Activated naive CD4-positive, alpha-beta T cell treated with anti-CD3 and anti-CD28 coated beads for 36 hours (primary cell): ENCODE measurements at regions not wholly inside any gene's neighbourhood (a gene's known extent, or its start where the extent isn't known, plus 50 kb on each side); places are given as distances from the start of the nearest gene placed in this dataset.

Source experiments
- CTCF ChIA-PET: fragments of 350-600 bp; sonication (Branson Sonifier 250); formaldehyde crosslinking; loops from one replicate; lab custom pipeline; 2021; ENCODE audit warnings: antibody characterized with exemption; lab: Charles Lee
- DNase-seq: peaks from one replicate; pipeline ENCODE4 v3.0.0-alpha.2; 2020
- H3K27ac Mint-ChIP-seq: one replicate; pipeline ENCODE4 v1.8.0; 2021; ENCODE audit warnings: mild to moderate bottlenecking, mixed read lengths
- H3K27me3 Mint-ChIP-seq: one replicate; pipeline ENCODE4 v1.8.0; 2021; ENCODE audit warnings: low read depth, mixed read lengths
- H3K36me3 Mint-ChIP-seq: one replicate; pipeline ENCODE4 v1.8.0; 2021; ENCODE audit warnings: low read depth, mixed read lengths
- H3K4me1 Mint-ChIP-seq: one replicate; pipeline ENCODE4 v1.8.0; 2021; ENCODE audit warnings: low read depth, mixed read lengths
- H3K4me3 Mint-ChIP-seq: one replicate; pipeline ENCODE4 v1.8.0; 2021; ENCODE audit warnings: mild to moderate bottlenecking, moderate library complexity, mixed read lengths
- H3K9me3 Mint-ChIP-seq: one replicate; pipeline ENCODE4 v1.8.0; 2021; ENCODE audit warnings: mixed read lengths
- intact Hi-C: fragments of 100-400 bp; cut with micrococcal nuclease; formaldehyde crosslinking; loops from one replicate; pipeline ENCODE4 v1.15.1; 2023

DNA sequence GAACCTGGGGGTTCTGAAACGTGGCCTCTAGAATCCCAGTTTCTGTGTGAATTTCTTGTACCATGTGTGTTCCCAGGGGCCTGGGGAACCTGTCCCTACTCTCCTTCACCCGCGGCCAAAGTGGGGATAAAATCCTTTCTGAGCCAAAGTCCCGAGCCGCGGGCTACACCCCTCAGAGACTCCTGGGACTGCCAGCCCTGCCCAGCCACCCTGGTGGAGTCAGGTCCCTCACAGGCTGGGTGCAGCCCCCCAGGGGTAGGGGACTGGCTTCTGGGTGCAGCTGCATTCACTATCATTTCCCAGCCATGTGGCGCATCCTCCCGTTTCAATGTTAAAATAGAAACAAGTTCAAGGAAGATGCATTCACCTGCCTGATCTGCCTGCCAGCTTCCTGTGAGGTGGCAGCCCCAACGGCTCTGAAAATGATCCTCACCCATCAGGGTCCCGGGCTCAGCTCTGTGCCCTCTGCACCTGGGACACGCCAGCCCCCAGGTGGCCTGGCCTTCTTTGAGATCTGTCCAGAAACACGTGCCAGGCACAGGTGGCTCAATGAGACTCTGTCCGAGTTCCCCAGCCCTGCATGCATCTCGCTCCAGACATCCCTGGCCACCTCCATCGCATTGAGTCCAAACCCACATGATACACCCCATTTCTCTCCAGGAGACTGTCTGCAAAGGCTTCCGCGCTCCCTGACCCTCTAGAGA is 338.8 kb downstream of the CTTN start:
- no peaks in the 10 kb centered on the region for H3K9me3 Mint-ChIP-seq
- no peaks in the 10 kb centered on the region for H3K4me1 Mint-ChIP-seq
- no peak overlapping the region for H3K4me3 Mint-ChIP-seq
- H3K27me3 Mint-ChIP-seq = peaks cover 9% of the 10 kb centered on the region
- DNase-seq = no peak
- no peak overlapping the region for H3K27ac Mint-ChIP-seq
- no peaks in the 10 kb centered on the region for H3K36me3 Mint-ChIP-seq
- CTCF ChIA-PET = no interaction called here
- intact Hi-C loops = no loop called here

DNA sequence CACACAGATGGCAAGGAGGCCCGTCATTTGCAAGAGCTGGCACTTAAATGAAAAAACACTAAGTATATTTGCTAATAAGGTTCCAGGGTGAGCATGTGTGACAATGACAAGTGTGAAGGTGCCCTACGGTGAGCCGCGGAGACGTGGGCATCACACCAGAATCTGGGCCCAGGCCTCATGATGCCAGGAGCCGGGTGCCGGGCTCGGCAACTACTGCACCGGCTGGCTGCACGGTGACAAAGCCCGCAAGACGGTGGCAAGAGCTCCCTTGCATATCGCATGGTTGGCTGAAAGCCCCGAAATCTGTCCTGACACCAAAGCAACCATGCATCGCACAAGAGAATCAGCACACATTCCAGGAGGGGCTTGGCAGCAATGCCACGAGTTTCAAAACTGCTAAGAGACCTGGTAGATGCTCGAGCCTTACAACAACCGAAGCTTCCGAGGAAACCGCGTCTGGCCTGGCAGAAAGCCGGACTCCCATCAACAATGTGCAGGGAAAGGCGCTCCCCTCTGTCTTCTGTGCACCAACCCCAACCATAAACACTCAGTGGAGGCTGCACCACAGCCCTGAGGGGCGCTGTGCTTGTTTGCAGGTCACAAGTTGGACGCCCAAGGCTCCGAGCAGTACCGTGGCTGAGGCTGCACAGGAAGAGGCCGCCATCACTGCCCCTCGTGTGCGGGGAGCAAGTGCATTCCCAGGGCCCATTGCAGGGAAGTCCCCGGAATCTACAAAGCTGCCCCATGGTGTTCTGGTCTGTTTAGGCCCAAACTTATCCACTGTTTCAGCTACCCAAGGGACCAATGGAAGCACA is 339.7 kb downstream of the CTTN start:
- intact Hi-C loops = no loop called here
- Mint-ChIP-seq H3K4me1 (no peaks in the 10 kb centered on the region), H3K36me3 (no peaks in the 10 kb centered on the region), H3K27me3 (peaks cover 9% of the 10 kb centered on the region), H3K4me3 (no peak overlapping the region), H3K9me3 (no peaks in the 10 kb centered on the region), H3K27ac (no peak overlapping the region)
- no peak for DNase-seq
- CTCF ChIA-PET = no interaction called here

DNA sequence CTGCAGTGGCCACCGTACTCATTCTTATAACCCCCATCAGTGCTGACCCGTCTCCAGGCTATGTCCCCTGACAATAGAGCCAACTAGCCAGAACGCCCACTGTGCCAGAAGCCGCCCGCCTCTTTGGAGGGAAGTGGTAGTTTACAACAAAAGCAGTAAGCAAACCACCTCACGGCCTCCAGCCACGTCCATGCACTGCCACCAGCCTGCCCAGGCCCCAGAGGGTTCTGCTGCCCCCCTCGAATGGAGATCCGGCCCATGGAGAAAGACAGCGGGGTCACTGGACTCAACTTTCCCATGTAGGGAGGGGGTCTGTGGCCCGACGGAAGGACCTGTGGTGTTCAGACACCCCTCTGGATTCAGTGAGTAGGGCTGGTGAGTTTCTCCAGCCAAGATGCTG is 340.3 kb downstream of the CTTN start:
- Mint-ChIP-seq H3K4me1 (no peaks in the 10 kb centered on the region), H3K27me3 (peaks cover 8% of the 10 kb centered on the region), H3K27ac (no peak overlapping the region), H3K36me3 (no peaks in the 10 kb centered on the region), H3K4me3 (no peak overlapping the region), H3K9me3 (no peaks in the 10 kb centered on the region)
- CTCF ChIA-PET = no interaction called here
- intact Hi-C loops = no loop called here
- no peak for DNase-seq

DNA sequence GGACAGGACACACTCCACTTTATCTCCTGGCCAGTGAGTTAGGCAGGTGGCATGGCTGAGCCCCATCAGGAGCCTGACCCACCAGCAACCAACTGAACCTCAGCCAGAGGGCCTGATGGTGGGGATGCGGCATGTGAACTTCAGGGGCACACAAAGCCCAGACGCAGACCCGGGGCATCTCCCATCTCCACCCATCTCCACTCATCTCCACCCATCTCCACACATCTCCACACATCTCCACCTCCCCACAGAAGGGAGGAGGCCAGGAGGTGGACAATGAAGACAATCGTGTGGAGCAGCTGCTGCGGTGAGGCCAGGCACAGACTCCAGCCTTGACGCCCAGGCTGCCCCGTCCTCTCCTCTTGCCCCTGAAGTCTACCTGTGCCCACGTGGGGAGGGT is 340.8 kb downstream of the CTTN start:
- CTCF ChIA-PET = no interaction called here
- Mint-ChIP-seq H3K27me3 (peaks cover 8% of the 10 kb centered on the region), H3K4me3 (no peak overlapping the region), H3K27ac (no peak overlapping the region), H3K9me3 (no peaks in the 10 kb centered on the region), H3K36me3 (no peaks in the 10 kb centered on the region), H3K4me1 (no peaks in the 10 kb centered on the region)
- no peak for DNase-seq
- intact Hi-C loops = no loop called here

DNA sequence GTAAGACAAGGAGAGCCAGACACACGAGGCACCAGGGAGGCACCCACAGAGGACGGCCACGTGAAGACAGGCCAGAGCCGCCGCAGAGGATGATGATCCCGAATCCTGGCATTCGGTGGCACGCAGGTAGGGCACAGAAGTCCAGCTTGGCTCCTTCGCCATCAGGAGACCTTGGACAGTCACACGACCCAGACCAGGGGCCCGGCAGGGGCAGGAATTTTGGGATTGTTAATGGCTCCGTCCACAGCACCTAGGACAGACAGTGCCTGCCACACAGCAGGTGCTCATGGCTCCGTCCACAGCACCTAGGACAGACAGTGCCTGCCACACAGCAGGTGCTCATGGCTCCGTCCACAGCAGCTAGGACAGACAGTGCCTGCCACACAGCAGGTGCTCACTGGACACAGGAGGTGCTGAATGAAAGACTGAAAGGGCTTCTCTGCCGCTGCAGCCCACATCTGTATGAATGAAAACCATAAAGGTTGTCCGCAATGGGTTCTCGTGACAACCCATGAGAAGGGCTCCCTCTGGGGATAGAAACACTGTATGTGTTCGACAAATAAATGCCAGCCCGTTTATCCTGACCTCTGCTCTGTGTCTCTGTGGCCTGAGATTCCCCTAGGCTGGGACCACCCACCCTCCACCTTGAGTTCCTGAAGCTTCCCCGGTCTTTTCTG is 341.6 kb downstream of the CTTN start:
- Mint-ChIP-seq H3K36me3 (no peaks in the 10 kb centered on the region), H3K9me3 (no peaks in the 10 kb centered on the region)

DNA sequence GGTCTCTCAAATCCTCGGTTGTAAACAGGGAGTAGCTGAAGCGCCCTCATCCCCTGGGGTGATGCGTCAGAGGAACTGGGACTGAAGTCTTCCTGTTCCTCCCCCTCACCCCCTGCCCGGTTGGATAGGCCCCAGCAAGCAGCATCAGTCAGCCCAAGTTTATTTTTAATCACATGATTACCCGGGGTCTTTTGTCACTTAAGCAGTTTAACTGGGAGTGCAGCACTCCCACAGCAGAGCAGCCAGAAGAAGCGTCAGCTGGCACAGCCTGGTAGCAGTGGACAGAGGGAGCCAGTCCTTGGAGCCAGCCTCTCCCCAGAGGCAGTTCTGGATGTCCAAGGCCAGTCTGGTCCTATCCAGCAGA is 342.1 kb downstream of the CTTN start:
- Mint-ChIP-seq H3K36me3 (no peaks in the 10 kb centered on the region), H3K4me1 (no peaks in the 10 kb centered on the region), H3K27ac (no peak overlapping the region), H3K27me3 (peaks cover 8% of the 10 kb centered on the region), H3K4me3 (no peak overlapping the region), H3K9me3 (no peaks in the 10 kb centered on the region)
- intact Hi-C loops = no loop called here
- CTCF ChIA-PET = no interaction called here
- no peak for DNase-seq

More for the DNA sequence above, 341.6 kb downstream of the CTTN start:
- intact Hi-C loops = no loop called here
- no peak for DNase-seq
- H3K4me1 Mint-ChIP-seq = no peaks in the 10 kb centered on the region
- no peak overlapping the region for H3K27ac Mint-ChIP-seq
- peaks cover 8% of the 10 kb centered on the region for H3K27me3 Mint-ChIP-seq
- no peak overlapping the region for H3K4me3 Mint-ChIP-seq
- CTCF ChIA-PET = no interaction called here

DNA sequence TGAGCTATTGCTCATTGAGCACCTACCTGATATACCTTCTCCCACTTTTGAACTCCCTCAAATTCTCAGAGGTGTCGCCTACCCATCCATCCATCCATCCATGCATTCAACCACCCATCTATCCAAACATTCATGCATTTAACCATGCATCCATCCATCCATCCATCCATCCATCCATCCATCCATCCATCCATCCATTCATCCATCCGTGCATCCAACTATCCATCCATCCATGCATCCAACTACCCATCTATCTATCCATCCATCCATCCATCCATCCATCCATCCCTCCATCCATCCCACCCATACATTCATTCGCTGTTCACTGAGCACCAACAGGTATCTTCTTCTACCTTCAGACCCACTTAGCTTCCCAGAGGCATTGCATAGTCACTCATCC is 342.8 kb downstream of the CTTN start:
- H3K4me3 Mint-ChIP-seq = no peak overlapping the region
- H3K36me3 Mint-ChIP-seq = no peaks in the 10 kb centered on the region
- intact Hi-C loops = no loop called here
- H3K27ac Mint-ChIP-seq = no peak overlapping the region
- CTCF ChIA-PET = no interaction called here
- H3K9me3 Mint-ChIP-seq = no peaks in the 10 kb centered on the region
- H3K27me3 Mint-ChIP-seq = peaks cover 5% of the 10 kb centered on the region
- H3K4me1 Mint-ChIP-seq = no peaks in the 10 kb centered on the region
- DNase-seq = no peak

DNA sequence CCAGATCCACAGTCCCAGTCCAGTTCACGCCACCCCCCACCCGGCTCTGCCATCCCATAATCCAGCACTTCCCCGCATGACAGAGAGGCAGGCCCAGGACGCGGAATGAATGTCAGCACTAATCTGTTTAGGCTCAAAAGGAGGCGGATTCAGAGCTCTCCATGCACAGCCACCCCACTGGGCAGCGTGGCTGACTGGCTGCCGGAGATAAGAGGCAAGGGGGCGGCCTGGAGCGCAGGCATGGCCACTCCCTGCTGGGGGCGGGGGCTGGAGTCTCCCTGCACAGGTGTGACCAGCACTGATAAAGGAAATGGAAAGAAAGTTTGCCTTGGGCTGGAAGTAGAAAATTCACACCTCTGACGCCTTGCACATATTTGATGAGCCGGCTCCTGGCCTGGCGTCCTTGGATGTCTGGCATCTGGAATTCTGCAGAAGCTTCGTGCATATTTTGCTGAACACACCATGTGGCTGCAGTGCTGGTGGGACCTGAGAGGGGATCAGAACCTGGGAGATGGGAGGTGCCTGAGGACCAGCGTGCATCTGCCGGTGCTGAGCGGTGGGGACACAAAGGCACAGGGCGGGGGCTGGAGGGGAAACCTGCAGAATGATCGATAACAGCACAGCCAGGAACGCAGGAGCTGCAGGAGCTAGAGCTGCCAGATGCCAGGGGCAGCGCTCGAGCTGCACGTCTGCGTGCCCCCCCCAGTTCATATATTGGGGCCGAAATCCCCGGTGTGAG is 344.4 kb downstream of the CTTN start:
- Mint-ChIP-seq H3K27ac (no peak overlapping the region), H3K4me1 (no peaks in the 10 kb centered on the region), H3K4me3 (no peak overlapping the region), H3K9me3 (no peaks in the 10 kb centered on the region), H3K27me3 (peaks cover 6% of the 10 kb centered on the region), H3K36me3 (no peaks in the 10 kb centered on the region)
- DNase-seq = no peak
- CTCF ChIA-PET = no interaction called here
- intact Hi-C loops = no loop called here

DNA sequence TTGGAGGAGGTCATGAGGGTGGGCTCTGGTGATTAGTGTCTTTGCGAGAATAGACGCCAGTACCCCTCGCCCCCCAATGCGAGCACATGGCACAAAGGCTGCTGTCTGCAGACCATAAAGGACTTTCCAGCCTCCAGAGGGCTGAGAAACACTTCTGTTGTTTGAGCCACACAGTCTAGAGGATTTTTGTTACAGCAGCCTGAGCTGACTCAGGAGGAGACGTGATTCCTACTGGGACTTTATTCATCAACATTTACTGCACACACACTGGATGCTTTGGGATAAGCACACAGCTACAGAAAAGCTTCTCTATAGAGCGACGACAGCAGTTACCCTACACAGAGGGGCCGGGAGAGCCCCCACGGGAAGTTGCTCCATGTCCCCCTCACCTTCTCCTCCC is 345.0 kb downstream of the CTTN start:
- intact Hi-C loops = no loop called here
- Mint-ChIP-seq H3K27ac (no peak overlapping the region), H3K9me3 (no peaks in the 10 kb centered on the region), H3K4me1 (no peaks in the 10 kb centered on the region), H3K36me3 (no peaks in the 10 kb centered on the region), H3K27me3 (peaks cover 7% of the 10 kb centered on the region), H3K4me3 (no peak overlapping the region)
- DNase-seq = no peak
- CTCF ChIA-PET = no interaction called here

DNA sequence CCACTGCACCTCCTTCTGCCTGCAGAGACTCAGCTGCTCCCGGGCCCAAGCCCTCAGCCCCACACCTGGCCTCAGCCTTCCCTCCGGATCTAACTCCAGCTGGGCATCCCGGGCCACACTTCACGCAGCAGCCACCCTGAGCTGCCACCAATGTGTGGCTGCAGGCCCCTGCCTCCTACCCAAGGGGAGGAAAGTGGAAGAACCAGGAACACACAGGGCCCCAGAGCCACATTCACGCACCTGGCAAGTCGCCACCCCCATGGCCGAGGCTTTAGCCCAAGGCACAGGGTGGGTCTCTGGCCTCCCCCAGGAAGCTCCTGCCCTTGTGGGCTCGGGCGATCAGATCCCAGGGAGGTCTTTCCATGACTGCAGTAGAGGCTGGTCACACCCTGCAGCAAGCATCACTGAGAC is 345.6 kb downstream of the CTTN start:
- no peaks in the 10 kb centered on the region for H3K4me1 Mint-ChIP-seq
- no peak for DNase-seq
- intact Hi-C loops = no loop called here
- peaks cover 2% of the 10 kb centered on the region for H3K9me3 Mint-ChIP-seq
- H3K27ac Mint-ChIP-seq = no peak overlapping the region
- no peak overlapping the region for H3K4me3 Mint-ChIP-seq
- peaks cover 10% of the 10 kb centered on the region for H3K27me3 Mint-ChIP-seq
- CTCF ChIA-PET = interaction anchor here (1.0 kb wide), 1 partner anchor 12 kb away, joined by 3 read pairs; no protein-coding TSS in a partner anchor
- no peaks in the 10 kb centered on the region for H3K36me3 Mint-ChIP-seq

DNA sequence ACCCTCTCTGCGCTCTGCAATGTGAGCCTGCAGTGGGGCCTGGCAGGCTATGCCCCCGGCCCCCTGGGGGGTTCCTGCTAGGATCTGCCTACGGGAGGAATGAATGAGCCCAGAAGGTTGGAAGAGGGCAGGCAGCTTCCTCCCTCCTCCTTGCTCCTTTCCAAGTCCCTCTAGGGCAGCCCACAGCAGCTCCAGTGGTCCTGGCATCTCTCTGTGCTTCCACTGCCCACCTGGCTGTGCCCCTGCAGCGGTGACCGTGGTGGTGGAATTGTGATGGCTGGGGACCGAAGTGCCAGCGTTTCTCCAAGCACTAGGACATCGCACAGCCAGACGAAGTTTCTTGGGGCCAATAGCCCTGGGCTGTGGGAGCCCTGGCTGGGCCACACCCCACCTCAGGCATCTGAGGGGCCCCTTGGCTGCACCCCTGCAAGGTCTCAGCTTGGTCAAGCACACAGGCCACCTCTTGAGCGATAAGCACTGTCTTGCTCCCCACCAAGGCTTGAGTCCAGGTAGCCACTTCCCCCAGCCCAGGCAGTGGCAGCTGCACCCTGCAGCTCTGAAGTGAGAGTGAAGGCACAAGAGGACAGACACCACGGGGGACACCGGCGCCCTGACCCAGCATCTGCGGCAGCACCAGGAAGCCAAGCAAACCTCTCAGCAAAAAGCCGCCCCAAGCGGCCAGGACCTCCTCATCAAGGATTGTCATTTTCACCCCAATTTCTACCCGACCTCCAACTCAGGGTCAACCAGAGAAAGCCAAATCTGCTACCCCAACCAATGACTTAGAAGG is 346.3 kb downstream of the CTTN start:
- intact Hi-C loops = no loop called here
- Mint-ChIP-seq H3K4me3 (no peak overlapping the region), H3K27ac (no peak overlapping the region), H3K27me3 (peaks cover 15% of the 10 kb centered on the region), H3K9me3 (peaks cover 2% of the 10 kb centered on the region), H3K4me1 (no peaks in the 10 kb centered on the region), H3K36me3 (no peaks in the 10 kb centered on the region)
- CTCF ChIA-PET = interaction anchor here (1.0 kb wide), 1 partner anchor 11 kb away, joined by 3 read pairs; no protein-coding TSS in a partner anchor
- no peak for DNase-seq

DNA sequence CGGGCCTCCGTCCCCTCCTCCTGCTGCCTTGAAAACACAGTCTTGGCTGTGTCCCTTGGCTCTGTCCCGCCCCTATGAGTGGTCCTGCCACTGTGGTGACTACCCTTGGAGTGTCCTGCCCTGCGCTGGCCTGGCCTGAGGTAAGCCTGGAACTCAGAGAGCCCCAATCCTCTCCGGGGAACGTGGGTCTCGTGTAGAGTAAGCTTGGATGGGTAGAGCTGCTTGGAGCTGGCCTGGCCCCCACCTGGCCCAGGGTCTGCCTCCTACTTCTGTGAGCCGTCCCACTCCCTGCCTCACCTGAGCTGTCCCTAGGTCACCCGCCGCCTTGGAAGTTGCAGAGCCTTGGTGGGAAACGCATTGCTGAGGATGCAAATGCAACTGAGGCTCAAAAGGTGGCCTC is 347.1 kb downstream of the CTTN start:
- Mint-ChIP-seq H3K4me1 (no peaks in the 10 kb centered on the region), H3K9me3 (peaks cover 5% of the 10 kb centered on the region)

More for the DNA sequence above, 347.1 kb downstream of the CTTN start:
- Mint-ChIP-seq H3K4me3 (no peak overlapping the region), H3K27me3 (peaks cover 15% of the 10 kb centered on the region), H3K36me3 (no peaks in the 10 kb centered on the region), H3K27ac (no peak overlapping the region)
- intact Hi-C loops = no loop called here
- no peak for DNase-seq
- CTCF ChIA-PET = no interaction called here
